ENCODE measurements at regions not wholly inside any gene's neighbourhood (a gene's known extent, or its start where the extent isn't known, plus 50 kb on each side); places are given as distances from the start of the nearest gene placed in this dataset.

GRCh38 chr6:97663252-97663651 is 380.2 kb upstream of the MMS22L start:
- TF ChIP-seq CTCF (conservative IDR thresholded peaks at IDR 0.05; ENCODE audit: low read depth, low read length), result no peak
- TF ChIP-seq EZH2 (IDR thresholded peaks at IDR 0.05; ENCODE audit: borderline replicate concordance, low read depth, low read length, poor library complexity, severe bottlenecking), result no peak
